GM21423 (cell line): ENCODE measurements at regions not wholly inside any gene's neighbourhood (a gene's known extent, or its start where the extent isn't known, plus 50 kb on each side); places are given as distances from the start of the nearest gene placed in this dataset.
"Not testable (repeated sequence)": the region's sequence is repeated elsewhere in the genome, so short reads cannot be mapped to it uniquely, and the experiment has no call there.

ENCODE experiments used
- ATAC-seq: cut with Tn5 transposase; IDR thresholded peaks from one replicate; pipeline ENCODE4 v1.9.1; 2021; ENCODE audit warnings: mild to moderate bottlenecking, moderate library complexity; ENCODE audit not compliant: unreplicated experiment

GRCh38 chr18:47682876-47683275, 247.6 kb downstream of the SMAD2 start:
- ATAC-seq = no peak

- ATAC-seq = peak; percentile 73
Measured at GRCh38 chr18:47680488-47680887, 250.0 kb downstream of the SMAD2 start.

- ATAC-seq = peak; percentile 77
Measured at GRCh38 chr18:47679864-47680263, 250.6 kb downstream of the SMAD2 start.

- ATAC-seq = no peak
Measured at GRCh38 chr18:47677952-47678351, 252.5 kb downstream of the SMAD2 start.

GRCh38 chr18:47669815-47670214, 260.6 kb downstream of the SMAD2 start:
- no peak for ATAC-seq

- no peak for ATAC-seq
Measured at GRCh38 chr18:47658498-47658897, 272.0 kb downstream of the SMAD2 start.

- ATAC-seq = no peak
Measured at GRCh38 chr18:47654988-47655387, 275.5 kb downstream of the SMAD2 start.

GRCh38 chr18:47644896-47645295, 285.6 kb downstream of the SMAD2 start:
- no peak for ATAC-seq

GRCh38 chr18:47637551-47637950, 292.9 kb downstream of the SMAD2 start:
- ATAC-seq = not testable (repeated sequence)

GRCh38 chr18:47635416-47635815, 295.0 kb downstream of the SMAD2 start:
- ATAC-seq = no peak

GRCh38 chr18:47632970-47633635, 297.4 kb downstream of the SMAD2 start:
- ATAC-seq = no peak

- ATAC-seq = no peak
Measured at GRCh38 chr18:47628893-47629292, 301.6 kb downstream of the SMAD2 start.

GRCh38 chr18:47628240-47628781, 302.1 kb downstream of the SMAD2 start:
- no peak for ATAC-seq

GRCh38 chr18:47627030-47627429, 303.4 kb downstream of the SMAD2 start:
- ATAC-seq = no peak

- no peak for ATAC-seq
Measured at GRCh38 chr18:47619771-47620448, 310.5 kb downstream of the SMAD2 start.

- ATAC-seq = no peak
Measured at GRCh38 chr18:47618758-47619157, 311.7 kb downstream of the SMAD2 start.

GRCh38 chr18:47615043-47615442, 315.4 kb downstream of the SMAD2 start:
- ATAC-seq = no peak

- ATAC-seq = no peak
Measured at GRCh38 chr18:47613929-47614328, 316.5 kb downstream of the SMAD2 start.

GRCh38 chr18:47611649-47612048, 318.8 kb downstream of the SMAD2 start:
- ATAC-seq = no peak

GRCh38 chr18:47606526-47606925, 323.9 kb downstream of the SMAD2 start:
- no peak for ATAC-seq

GRCh38 chr18:47605093-47605492, 325.4 kb downstream of the SMAD2 start:
- no peak for ATAC-seq

- ATAC-seq = no peak
Measured at GRCh38 chr18:47604021-47604420, 326.4 kb downstream of the SMAD2 start.
